GM12873 (cell line): ENCODE measurements at regions not wholly inside any gene's neighbourhood (a gene's known extent, or its start where the extent isn't known, plus 50 kb on each side); places are given as distances from the start of the nearest gene placed in this dataset.

Experiments used
- TF ChIP-seq, protein P1 (sequence below): IDR thresholded peaks from 2 replicates; pipeline ENCODE4 v1.5.1; 2012; ENCODE audit warnings: low read depth, mild to moderate bottlenecking, moderate library complexity, low read length, control low read depth; ENCODE audit not compliant: insufficient read depth; ENCODE audit errors: missing control alignments

GRCh38 chr6:77292564-77293546 lies 170.4 kb downstream of the HTR1B start:
- TF ChIP-seq, protein P1, sequence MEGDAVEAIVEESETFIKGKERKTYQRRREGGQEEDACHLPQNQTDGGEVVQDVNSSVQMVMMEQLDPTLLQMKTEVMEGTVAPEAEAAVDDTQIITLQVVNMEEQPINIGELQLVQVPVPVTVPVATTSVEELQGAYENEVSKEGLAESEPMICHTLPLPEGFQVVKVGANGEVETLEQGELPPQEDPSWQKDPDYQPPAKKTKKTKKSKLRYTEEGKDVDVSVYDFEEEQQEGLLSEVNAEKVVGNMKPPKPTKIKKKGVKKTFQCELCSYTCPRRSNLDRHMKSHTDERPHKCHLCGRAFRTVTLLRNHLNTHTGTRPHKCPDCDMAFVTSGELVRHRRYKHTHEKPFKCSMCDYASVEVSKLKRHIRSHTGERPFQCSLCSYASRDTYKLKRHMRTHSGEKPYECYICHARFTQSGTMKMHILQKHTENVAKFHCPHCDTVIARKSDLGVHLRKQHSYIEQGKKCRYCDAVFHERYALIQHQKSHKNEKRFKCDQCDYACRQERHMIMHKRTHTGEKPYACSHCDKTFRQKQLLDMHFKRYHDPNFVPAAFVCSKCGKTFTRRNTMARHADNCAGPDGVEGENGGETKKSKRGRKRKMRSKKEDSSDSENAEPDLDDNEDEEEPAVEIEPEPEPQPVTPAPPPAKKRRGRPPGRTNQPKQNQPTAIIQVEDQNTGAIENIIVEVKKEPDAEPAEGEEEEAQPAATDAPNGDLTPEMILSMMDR: no peak

- TF ChIP-seq, protein P1: no peak
Measured at GRCh38 chr6:77290798-77291197, 172.5 kb downstream of the HTR1B start.

GRCh38 chr6:77286541-77286940 lies 176.8 kb downstream of the HTR1B start:
- TF ChIP-seq, protein P1: no peak

DNA sequence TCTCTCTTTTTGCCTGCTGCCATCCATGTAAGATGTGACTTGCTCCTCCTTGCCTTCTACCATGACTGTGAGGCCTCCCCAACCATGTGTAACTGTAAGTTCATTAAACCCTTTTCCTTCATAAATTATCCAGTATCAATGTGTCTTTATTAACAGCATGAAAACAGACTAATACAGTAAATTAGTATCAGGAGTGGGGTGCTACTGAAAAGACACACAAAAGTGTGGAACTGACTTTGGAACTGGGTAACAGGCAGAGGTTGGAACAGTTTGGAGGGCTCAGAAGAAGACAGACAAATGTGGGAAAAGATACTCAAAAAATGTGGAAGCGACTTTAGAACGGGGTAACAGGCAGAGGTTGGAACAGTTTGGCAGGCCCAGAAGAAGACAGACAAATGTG lies 189.4 kb downstream of the HTR1B start:
- TF ChIP-seq, protein P1: no peak

DNA sequence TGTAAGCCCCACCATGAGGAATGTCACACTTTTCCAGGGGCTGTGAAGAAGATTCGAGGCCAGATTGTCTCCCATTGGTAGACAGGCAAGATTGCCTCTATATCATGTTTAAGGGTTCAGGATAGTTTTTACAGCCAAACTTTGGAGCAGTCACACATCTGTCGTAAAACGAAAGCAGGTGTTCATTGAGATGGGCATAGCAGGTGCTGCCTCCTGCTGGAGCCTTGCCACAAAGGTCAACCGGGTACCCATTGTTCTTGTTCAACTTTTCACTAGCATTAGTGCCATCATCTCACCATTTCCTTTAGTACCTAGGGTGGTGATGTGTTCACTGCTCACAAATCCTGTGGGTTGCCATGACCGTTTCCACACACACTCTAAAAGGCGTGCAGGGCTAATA lies 198.3 kb downstream of the HTR1B start:
- TF ChIP-seq, protein P1: peak; percentile 21

- TF ChIP-seq, protein P1: no peak
Measured at GRCh38 chr6:77263003-77263402, 200.3 kb downstream of the HTR1B start.

- TF ChIP-seq, protein P1: no peak
Measured at GRCh38 chr6:77249560-77249959, 213.7 kb downstream of the HTR1B start.
